ENCODE measurements at regions not wholly inside any gene's neighbourhood (a gene's known extent, or its start where the extent isn't known, plus 50 kb on each side); places are given as distances from the start of the nearest gene placed in this dataset.

DNA sequence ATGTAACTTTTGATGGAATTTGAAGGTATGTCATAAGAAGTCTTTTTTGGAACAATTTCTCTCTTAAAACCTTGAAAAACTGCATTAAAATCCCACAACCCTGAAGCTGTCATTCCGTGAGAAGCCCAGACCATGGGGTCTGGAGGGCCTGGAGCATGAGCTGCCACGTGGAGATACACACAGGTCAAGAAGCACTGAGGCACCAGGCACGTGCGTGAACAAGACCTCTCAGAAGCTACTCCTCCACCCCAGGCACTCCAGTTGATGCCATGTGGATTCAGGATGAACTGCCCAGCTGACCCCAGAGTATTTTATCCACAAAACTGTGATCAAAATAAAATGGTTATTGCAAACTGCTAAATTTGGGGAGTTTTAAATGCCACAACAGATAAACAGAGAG lies 227.5 kb upstream of the BRINP1 start:
- no peak for DNase-seq

DNA sequence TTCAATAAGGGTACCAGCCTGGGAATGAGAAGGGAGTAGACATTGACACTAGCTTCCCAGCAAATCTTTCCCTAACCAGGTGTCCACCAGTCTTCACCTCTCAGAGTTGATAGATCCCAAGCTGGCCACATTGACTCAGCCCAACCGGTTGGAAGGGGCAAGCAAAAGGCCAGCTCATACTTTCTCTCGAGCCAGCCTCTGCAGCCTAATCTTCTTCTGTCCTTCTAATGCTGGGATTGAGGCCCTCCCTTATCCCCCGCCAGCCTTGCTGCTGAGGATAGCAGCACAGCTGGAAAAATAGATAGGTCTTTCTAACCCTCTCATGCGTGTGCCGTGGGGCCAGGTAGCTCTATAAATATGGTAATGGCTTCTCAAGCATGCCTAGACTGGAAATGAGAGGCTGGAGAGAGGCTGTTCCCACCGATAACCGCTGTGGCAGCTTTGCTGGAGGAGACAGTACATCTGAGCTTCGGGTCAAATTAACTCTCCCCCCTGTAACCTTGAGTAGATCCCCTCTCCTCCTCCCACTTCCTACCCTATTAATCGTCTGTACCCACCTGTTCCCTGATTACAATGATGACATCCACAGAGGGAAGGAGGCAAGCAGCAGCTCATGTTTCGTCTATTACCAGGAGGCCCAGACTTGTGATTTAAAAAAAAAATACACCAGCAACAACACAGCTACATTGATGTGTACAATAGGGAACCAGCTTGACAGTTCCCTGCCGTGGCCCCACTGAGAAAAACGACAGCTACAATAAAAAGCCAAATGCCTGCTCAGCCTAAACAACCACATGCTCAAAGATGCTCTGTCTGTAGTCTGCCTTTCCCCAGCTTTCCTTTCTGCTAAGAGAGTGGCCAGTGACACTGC lies 219.9 kb upstream of the BRINP1 start:
- DNase-seq: no peak

DNA sequence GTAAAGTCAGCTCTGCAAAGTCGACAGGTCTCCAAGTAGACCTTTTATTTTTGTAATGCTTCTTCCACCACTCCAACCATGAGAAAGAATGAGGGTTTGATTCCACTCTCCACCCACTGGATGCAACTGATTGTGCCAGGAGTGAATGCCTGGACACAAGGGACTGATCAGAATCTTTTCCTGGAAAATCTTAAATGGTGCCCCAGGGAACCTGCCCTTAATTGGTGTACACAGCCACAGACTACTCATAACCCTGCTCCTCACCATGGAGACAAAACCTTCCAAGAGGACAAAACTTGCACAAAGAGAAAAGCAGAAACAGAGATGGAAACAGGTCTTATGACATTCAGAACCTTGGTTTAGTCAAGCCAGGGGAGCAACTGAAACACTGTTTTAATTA lies 208.6 kb upstream of the BRINP1 start:
- no peak for DNase-seq

DNA sequence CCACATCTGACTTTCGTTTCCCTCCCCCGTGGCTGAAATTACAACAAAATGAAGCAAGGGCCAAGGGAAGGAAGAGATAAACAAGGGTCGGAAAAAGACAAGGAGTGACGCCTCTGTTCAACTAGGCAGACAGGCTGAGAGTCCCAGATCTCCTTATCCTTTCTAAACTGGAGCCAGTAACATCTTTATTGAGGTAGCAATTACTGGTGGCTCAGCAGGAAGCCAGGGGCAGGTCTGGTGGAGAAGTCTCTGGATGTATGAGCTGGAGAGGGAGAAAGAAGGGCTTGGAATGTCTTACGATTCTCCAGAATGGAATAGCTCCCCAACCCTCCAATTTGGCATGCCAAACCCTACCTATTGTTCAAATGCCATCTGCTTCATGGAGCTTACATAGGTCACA lies 190.8 kb upstream of the BRINP1 start:
- no peak for DNase-seq

DNA sequence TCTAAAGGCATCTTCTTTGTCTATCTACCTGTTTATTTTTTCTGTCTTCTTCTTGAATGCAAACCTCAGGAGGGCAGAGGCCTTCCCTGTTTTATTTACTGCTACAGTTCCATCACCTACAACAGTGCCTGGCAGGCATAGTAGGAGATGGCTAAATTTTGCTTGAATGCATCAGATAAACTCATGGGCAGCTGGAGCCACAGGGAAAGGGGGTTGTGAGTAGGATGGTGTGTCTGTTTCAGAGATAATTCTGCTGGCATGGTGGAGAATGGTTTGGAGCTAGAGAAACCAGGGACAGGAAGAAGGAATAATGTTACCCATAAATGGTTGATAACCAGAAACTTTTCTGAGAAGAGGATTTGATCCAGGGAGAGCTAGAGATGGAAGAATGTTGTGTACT lies 189.8 kb upstream of the BRINP1 start:
- DNase-seq: no peak

DNA sequence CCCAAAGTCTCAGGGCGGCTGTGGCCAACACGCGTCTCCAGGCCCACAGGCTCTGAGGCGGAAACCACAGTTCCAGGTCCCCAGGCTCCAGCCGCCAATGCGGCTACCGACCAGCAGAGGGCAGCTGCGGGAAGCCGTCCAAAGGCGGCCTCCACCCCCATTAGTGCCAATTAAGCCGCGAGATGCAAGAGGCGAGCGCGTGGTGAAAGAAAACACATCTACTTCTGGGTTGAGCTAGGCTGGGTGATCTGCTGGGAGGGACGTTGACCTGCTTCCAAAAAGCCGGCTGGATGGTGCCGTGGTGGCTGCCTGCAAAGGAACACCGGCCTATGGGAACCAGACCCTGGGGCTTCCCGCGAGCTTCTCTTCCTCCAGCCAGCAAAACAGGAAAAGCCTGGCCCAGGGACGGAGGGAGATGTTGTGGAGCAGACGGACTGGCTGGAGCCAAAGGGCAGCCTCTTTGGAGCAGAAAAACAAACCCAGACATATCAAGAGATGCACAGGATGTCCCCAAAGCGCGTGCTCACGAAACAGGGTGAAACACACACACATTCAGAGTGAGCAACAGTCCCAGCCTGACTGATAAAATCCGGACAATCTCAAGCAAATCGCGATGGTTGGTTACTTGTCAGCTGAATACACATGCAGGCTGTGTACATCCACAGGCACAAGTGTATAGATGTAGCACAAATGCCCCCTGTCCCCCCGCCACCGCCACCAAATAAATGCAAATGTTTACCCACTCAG lies 187.1 kb upstream of the BRINP1 start:
- peak; percentile 20 for DNase-seq

DNA sequence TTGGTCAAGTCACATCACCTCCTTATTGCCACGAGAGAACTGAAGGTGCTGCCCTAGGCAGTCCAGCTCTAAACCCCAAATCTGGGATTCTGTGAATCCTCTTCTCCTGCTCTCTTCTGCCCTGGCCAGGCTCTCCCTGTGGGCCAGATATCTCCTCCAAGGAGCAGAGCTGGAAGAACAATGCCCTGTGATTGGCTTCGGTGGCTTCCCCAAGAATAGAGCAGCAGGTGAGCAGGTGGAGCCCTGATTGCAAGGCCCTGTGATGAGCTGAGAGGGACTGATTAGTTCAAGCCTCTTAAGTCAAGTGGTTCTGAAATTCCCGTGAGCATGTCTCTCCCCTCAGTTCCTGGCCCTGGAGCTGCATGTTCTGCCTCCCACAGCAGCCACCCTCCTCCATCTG lies 175.3 kb upstream of the BRINP1 start:
- DNase-seq: no peak

DNA sequence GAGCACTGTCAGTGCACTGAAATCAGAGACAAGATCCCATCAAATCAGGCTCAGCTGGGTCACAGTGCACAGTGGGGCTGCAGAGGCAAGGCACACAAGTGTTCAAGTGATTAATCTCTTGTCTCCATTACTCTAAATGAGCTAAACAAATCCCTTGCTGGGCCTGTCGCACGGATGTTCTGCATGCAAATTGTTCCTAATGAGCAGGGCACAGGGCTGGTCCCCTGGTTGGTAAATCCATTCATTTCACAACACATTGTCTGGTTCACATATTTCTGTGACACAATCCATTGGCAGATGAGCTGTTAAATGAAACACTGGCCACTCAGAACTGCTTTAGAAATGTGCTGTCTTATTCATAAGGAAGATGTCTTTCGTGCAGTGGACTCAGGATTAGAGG lies 167.9 kb upstream of the BRINP1 start:
- no peak for DNase-seq

DNA sequence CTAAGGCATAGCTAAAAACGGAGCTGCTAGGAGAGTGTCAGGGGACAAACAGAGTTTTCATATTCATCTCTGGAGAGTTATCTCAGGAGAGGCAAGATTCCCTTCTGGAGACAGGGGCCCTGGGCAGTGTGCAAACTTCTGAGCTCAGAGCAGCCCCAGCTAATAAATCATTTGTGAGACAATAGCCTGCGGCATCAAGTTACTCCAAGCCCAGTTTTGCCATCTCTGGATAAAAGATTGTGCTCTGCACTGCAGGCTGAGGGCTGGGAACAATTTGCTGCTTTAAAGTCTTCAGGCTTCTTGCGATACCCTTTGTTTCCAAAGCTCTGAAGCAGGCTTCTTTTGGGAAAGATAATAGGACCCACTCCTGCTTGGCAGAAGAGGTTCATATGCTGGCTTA lies 164.3 kb upstream of the BRINP1 start:
- DNase-seq: no peak

DNA sequence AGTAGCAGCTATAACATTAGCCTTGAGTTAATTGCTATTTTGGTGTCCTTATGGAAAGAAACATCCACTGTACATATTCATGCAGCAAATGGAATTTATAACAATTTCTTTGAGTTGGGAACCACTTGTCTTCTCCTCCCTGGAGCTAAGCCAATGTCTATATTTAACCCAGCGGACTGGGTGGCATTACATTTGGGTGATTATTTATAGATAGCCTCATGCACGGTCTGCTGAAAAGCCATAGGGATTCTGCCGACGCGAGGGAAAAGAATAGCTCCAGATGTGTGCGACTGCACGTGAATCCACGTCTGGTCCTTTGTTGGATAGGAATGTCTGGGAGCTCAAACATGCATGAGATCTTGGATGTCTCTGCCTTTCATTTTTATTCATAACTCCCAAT lies 157.5 kb upstream of the BRINP1 start:
- no peak for DNase-seq

DNA sequence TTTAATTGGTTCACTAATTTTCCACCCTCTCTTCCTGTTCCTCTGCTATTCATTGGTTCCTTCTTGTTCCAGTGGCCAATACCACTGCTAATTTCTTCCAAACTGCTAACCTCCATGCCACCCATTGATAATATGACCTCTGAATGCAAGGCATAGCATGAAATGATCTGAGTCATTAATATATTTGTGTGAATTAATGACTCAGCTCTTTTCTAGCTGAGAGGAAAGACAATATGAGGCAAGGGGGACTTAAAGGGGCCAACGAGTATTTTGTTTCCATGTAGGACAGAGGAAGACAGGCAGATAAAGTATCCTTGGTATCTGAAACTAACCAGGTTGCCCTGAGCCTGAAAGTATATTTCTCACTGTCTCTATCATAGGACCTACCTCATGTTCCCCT lies 154.3 kb upstream of the BRINP1 start:
- no peak for DNase-seq

DNA sequence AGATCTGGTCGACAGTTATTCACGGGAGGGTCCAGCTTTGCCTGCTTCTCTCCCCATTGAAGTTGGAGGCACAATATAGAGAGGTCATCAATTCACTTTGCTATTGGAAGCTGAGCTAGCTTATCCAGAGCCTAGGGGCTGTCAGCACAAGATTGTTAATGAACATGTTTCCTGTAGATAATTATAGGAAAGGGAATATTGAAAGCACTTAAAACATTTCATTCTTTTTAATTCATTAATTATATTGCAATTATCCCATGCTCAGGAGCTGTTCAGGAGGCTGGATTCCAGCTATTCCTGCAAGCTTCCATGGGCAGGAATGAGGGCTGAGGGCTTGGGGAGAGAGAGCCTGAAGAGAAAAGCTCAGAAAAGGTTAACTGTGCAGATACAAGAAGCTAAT lies 153.1 kb upstream of the BRINP1 start:
- no peak for DNase-seq

DNA sequence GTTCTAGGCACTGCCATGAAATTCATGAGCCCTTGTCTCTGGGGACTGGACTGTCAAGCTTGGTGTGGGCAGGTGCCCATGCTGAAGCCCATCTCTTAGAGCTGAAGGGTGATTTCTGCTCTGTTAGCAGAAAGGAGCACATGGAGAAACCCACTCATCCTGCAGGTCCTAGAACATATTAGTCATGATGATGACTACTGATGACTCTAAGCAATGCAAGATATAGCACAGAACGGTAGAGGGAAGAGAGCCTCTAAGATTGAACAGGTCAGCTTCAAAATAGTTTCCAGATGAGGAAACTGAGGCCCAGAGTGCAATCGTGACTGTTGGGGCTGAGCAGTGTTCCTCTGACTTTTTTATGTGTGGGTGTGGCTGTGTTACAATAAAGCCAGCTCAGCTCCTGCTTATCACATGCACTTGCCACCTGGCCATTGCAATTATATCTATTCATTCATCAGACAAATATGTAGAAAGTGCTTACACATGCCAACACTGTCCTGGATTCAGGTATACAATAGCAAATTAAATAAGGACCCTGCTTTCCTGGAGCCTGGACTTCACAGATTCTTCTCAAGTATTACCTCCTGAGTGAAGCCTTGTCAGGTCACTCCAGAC lies 140.2 kb upstream of the BRINP1 start:
- no peak for DNase-seq

DNA sequence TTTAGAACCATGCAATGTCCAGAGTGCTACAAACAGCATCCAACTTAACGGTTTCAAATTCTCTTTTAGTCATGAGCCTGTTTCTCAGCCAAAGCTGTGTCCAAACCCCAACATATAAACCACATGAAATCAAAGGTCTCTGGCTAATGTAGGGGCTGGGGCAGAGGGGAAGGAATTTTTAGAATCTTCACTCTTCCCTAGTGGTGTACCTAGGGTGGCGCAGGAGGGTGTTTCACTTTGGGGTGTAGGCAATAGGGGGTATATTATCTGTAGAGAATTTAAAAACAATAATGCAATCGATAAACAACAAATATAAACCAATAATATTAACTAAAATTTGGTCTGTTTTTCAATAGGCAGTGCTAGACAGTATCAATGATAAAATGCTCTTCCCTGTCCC lies 132.1 kb upstream of the BRINP1 start:
- DNase-seq: no peak

DNA sequence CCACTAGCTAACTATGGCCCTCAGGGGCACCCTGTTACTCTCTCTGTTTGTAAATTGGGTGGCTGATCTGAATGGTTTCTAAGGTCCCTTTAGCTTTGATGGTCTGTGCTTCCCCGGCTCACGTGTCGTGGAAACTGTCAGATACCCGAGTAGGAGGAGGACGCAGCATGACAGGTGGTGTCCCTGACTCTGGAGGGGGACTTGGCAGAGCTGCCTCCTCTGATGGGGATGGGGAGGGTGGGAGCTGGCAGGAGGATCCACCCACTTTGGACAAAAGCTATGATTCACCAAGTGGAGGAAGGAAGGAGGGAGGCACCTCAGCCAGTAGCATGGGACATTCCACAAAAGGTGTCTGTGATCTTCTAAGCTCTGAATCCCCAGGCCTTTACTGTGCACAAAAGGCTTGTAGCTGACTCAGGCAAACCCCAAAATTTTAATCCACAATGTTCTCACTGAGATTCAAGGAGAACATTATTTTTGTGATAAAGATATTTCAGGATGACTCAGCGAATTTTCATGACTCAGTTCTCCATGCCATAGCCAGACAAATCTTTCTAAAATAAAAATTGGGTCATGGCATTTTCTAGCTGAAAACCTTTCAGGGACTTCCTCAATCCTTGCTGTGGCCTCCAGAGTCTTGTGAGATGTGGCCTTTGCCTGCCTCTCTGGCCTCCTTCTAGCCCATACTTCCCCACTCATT lies 131.0 kb upstream of the BRINP1 start:
- no peak for DNase-seq

DNA sequence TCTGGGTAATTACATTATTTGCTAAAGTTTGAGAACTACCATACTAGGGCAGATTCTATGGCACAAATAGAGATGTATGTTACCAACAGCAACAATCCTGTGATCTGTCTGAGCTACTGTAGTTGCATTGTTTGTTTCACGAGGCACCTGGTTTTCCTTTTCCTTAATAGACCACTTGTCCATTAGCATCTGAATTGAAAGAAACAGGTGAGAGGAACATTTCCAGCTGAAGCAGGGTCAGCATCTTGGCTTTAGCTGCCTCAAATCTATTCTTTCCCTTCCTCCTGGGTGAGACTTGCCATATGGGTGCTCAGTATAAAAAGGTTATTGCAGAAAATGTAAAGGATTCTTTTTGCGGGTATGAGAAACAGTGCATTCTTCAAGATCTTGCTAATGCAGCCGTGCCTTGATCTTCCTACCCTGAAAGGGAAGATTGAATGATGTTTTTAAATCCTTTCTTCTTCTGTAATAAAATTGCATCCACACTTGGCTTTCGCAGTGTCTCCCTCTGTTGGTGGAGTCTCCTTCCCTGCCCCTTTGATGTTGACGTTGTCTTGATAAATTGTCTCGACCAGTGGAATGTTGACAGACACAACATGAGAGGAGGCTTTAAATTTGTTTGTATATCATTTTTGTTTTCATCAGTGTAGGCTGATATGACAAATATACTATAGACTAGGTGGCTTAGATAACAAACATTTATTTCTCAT lies 118.0 kb upstream of the BRINP1 start:
- no peak for DNase-seq

DNA sequence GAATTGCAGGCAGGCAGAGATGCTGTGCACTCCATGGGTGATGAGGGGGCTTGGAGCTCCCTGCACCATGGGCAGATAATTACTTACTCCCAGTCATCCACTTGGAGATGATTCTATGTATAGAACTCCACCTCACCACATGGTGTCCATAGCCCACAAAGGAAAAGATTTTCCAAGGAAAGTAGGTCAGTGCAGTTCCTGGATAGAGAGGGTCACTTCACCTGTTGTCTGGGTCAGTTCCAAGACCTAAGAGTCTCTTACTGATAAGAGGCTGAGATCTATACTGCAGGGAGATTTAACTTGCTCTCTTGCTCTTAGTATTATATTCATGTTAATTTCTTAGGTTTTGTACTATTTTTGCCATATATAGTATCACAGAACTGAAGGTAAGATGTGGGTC lies 113.9 kb upstream of the BRINP1 start:
- DNase-seq: no peak

DNA sequence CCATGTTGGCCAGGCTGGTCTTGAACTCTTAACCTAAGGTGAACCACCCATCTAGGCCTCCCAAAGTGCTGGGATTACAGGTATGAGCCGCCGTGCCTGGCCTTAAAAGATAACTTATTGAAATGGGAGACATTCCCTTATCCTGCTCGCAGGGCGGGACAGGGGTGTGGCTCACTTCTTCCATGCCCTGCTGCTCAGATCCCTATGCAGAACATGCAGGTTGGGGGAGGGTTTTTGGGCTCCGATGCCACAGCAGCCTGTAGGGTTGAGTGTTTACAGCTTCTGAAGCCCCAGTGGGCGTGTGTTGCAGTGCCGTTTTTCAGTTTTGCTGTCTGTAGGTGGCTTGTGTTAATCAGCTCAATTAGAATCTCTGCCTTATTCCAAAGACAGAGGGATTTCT lies 108.0 kb upstream of the BRINP1 start:
- no peak for DNase-seq

DNA sequence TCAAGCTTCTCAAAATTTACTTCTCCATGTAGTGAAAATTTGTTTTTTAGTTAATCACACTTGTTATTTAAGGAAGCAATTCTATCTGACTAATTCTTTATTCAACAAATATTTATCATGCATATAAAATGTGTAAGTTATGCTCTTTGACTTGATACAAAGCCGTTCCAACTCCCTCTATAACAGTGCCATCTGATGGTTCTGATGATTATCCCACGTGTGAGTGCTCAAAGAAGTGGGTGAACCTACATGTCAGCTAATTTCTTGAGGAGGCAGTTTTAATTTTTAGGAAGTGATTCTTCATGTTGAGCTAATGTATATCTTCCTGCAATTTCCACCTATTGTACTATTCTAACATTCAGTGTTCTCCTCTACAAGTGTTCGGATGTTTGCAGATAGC lies 88.8 kb upstream of the BRINP1 start:
- no peak for DNase-seq

DNA sequence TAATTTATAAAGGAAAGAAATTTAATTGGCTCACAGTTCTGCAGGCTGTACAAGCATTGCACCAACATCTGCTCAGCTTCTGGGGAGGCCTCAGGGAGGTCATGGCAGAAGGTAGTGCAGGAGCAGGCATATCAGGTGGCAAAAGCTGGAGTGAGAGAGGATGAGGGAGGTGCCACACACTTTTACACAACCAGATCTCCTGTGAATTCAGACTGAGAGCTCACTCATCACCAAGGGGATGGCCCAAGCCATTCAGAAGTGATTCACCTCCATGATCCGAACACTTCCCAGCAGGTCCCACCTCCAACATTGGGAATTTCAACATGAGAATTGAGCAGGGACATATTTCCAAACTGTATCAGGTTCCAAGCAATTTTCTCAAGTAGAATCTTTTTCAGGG lies 84.7 kb upstream of the BRINP1 start:
- no peak for DNase-seq

DNA sequence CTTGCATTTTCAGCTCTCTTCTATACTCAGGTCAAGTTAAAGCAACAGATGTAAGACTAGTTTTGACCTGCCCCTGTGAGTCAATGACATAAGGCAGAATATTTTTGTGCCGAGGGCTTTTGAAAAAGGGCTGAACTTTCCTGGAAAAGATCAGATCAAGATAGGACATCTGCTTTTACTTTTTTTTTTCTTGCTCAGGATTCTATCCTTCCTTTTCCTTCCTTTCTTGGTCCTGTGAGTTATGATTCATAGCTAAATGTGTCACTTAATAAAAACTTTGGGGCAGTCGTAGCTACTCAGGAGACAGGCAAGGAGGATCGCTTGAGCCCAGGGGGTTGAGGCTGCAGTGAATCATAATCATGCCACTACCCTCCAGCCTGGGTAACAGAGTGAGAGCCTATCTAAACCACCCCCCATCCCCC lies 84.3 kb upstream of the BRINP1 start:
- DNase-seq: no peak

DNA sequence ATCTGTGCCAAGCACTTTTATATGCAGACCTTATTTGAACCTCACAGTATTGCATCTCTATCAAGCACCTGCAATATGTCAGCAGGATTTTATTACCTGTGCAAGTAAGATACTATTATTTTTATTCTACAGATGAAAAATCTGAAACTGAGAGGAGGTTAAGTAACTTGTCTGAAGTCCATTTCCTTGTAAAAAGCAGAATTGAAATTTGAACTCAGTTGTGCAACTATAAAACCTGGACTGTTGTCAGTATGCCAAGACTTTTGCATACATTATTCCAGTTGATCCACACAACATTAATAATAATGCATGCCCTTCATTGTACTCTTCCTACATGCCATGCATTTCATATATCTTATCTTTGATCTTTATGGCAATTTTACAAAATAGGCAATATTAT lies 82.2 kb upstream of the BRINP1 start:
- DNase-seq: no peak

DNA sequence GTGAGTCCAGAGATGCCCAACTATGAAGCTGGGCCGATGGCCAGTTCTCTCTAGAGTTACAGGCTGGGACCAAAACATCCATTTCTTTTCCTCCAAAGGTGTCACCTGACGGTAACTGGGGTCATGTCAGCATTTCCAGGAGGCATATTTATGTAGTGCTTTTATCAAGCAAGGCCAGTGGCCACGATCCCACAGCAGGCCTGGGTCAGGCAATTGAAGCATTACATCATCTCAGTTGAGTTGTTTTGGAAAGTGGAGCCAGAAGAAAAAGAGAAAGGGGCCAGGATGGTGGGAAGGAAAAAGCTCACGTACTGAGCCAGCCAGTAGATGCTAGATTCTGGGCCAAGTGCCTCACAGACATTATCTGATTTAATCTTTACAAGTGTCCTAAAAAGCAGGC lies 73.9 kb upstream of the BRINP1 start:
- no peak for DNase-seq

Measured in activated CD8-positive, alpha-beta memory T cell treated with anti-CD3 and anti-CD28 coated beads, Interleukin-2, amount 50 U/mL, for 4 hours (primary cell).